Gastroesophageal sphincter (tissue), 3 donors: ENCODE measurements at regions not wholly inside any gene's neighbourhood (a gene's known extent, or its start where the extent isn't known, plus 50 kb on each side); places are given as distances from the start of the nearest gene placed in this dataset.

Source experiments
- CTCF ChIP-seq, 4 experiments: fragments of 200-600 bp in 2 of 4; fragments of 450-650 bp in 2 of 4; sonication (generic) in 1 of 4; IDR thresholded peaks; one replicate each; pipeline ENCODE4 v1.5.1; 2017 to 2019; ENCODE audit warnings: antibody characterized with exemption in 4 of 4, mild to moderate bottlenecking in 2 of 4, moderate library complexity in 2 of 4
- POLR2A ChIP-seq, 2 donors: fragments of 450-650 bp; IDR thresholded peaks; one replicate each; pipeline ENCODE4 v1.6.1; 2017; ENCODE audit warnings: antibody characterized with exemption in 2 of 2, mild to moderate bottlenecking in 2 of 2, moderate library complexity in 1 of 2
- POLR2AphosphoS5 ChIP-seq: sonication (generic); formaldehyde crosslinking; IDR thresholded peaks from one replicate; pipeline ENCODE4 v1.6.1; 2017; ENCODE audit warnings: antibody characterized with exemption

- TF ChIP-seq CTCF (IDR thresholded peaks at IDR 0.05) (no peak), POLR2A (IDR thresholded peaks at IDR 0.05) (no peak), POLR2AphosphoS5 (no peak)
Observed at GRCh38 chr15:96802611-96803255, 472.2 kb downstream of the NR2F2 start.
